Uterus (tissue), 2 donors: ENCODE measurements at regions not wholly inside any gene's neighbourhood (a gene's known extent, or its start where the extent isn't known, plus 50 kb on each side); places are given as distances from the start of the nearest gene placed in this dataset.

Experiments used
- CTCF ChIP-seq, 4 experiments: fragments of 200-600 bp in 2 of 4; fragments of 450-650 bp in 2 of 4; sonication (generic) in 2 of 4; IDR thresholded peaks; one replicate each; pipeline ENCODE4 v1.5.1; 2016 to 2019; ENCODE audit warnings: antibody characterized with exemption in 4 of 4, mild to moderate bottlenecking in 2 of 4, moderate library complexity in 1 of 4
- POLR2A ChIP-seq, 2 donors: fragments of 450-650 bp; IDR thresholded peaks; one replicate each; pipeline ENCODE4 v1.6.1; 2016; ENCODE audit warnings: antibody characterized with exemption in 2 of 2, mild to moderate bottlenecking in 1 of 2, moderate library complexity in 1 of 2

- TF ChIP-seq CTCF (IDR thresholded peaks at IDR 0.05) (no peak), POLR2A (IDR thresholded peaks at IDR 0.05) (no peak)
These were observed 130.7 kb upstream of the ZNF648 start for GRCh38 chr1:182192215-182192614.
